GM12892 (cell line): ENCODE measurements at regions not wholly inside any gene's neighbourhood (a gene's known extent, or its start where the extent isn't known, plus 50 kb on each side); places are given as distances from the start of the nearest gene placed in this dataset.

Source experiments
- POLR2AphosphoS5 ChIP-seq: IDR thresholded peaks from 2 replicates; pipeline ENCODE4 v1.6.1; 2011; ENCODE audit warnings: low read depth, low read length, control low read depth
- TAF1 ChIP-seq: IDR thresholded peaks from 2 replicates; pipeline ENCODE4 v1.6.1; 2011; ENCODE audit warnings: low read depth, mild to moderate bottlenecking, control low read depth, low read length, borderline replicate concordance

GRCh38 chr11:134728186-134728585 is 316.1 kb upstream of the B3GAT1 start:
- TF ChIP-seq POLR2AphosphoS5 (no peak), TAF1 (no peak)
